ENCODE measurements at regions not wholly inside any gene's neighbourhood (a gene's known extent, or its start where the extent isn't known, plus 50 kb on each side); places are given as distances from the start of the nearest gene placed in this dataset.

- Mint-ChIP-seq H3K36me3 (ENCODE audit: low read depth) (no peaks in the 10 kb centered on the region), H3K9me3 (no peaks in the 10 kb centered on the region), H3K4me3 (no peak overlapping the region), H3K4me1 (no peaks in the 10 kb centered on the region), H3K27me3 (ENCODE audit: low read depth) (no peaks in the 10 kb centered on the region), H3K27ac (ENCODE audit: unreplicated experiment) (no peak overlapping the region)
- DNase-seq (ENCODE audit: low read depth, low spot score) = no peak
- TF ChIP-seq CTCF (conservative IDR thresholded peaks at IDR 0.05) = no peak
These were observed 1161.2 kb upstream of the SEL1L start for GRCh38 chr14:82694820-82695219.

- H3K27me3 Mint-ChIP-seq (ENCODE audit: low read depth) = no peaks in the 10 kb centered on the region
- no peak for DNase-seq (ENCODE audit: low read depth, low spot score)
- no peaks in the 10 kb centered on the region for H3K4me1 Mint-ChIP-seq
- peaks cover 13% of the 10 kb centered on the region for H3K9me3 Mint-ChIP-seq
- no peak overlapping the region for H3K4me3 Mint-ChIP-seq
- TF ChIP-seq CTCF (conservative IDR thresholded peaks at IDR 0.05) = no peak
- no peak overlapping the region for H3K27ac Mint-ChIP-seq (ENCODE audit: unreplicated experiment)
- peaks cover 22% of the 10 kb centered on the region for H3K36me3 Mint-ChIP-seq (ENCODE audit: low read depth)
These were observed 1170.6 kb upstream of the SEL1L start for GRCh38 chr14:82704218-82704617.

- Mint-ChIP-seq H3K27me3 (ENCODE audit: low read depth) (no peaks in the 10 kb centered on the region), H3K4me3 (no peak overlapping the region), H3K36me3 (ENCODE audit: low read depth) (peaks cover 8% of the 10 kb centered on the region), H3K9me3 (peaks cover 3% of the 10 kb centered on the region), H3K4me1 (no peaks in the 10 kb centered on the region), H3K27ac (ENCODE audit: unreplicated experiment) (no peak overlapping the region)
- peak; percentile 60 for DNase-seq (ENCODE audit: low read depth, low spot score)
- peak; percentile 81 for TF ChIP-seq CTCF (conservative IDR thresholded peaks at IDR 0.05)
These were observed 1176.7 kb upstream of the SEL1L start for GRCh38 chr14:82710267-82710841.

GRCh38 chr14:82719617-82720016, 1186.0 kb upstream of the SEL1L start:
- no peak for TF ChIP-seq CTCF (conservative IDR thresholded peaks at IDR 0.05)
- no peak overlapping the region for H3K4me3 Mint-ChIP-seq
- no peaks in the 10 kb centered on the region for H3K4me1 Mint-ChIP-seq
- no peaks in the 10 kb centered on the region for H3K36me3 Mint-ChIP-seq (ENCODE audit: low read depth)
- no peak overlapping the region for H3K27ac Mint-ChIP-seq (ENCODE audit: unreplicated experiment)
- no peaks in the 10 kb centered on the region for H3K9me3 Mint-ChIP-seq
- H3K27me3 Mint-ChIP-seq (ENCODE audit: low read depth) = no peaks in the 10 kb centered on the region
- no peak for DNase-seq (ENCODE audit: low read depth, low spot score)

GRCh38 chr14:82720431-82720830, 1186.8 kb upstream of the SEL1L start:
- H3K4me1 Mint-ChIP-seq = no peaks in the 10 kb centered on the region
- H3K27me3 Mint-ChIP-seq (ENCODE audit: low read depth) = no peaks in the 10 kb centered on the region
- peak overlapping the region; percentile 92 for H3K27ac Mint-ChIP-seq (ENCODE audit: unreplicated experiment)
- H3K36me3 Mint-ChIP-seq (ENCODE audit: low read depth) = no peaks in the 10 kb centered on the region
- no peak for TF ChIP-seq CTCF (conservative IDR thresholded peaks at IDR 0.05)
- no peak overlapping the region for H3K4me3 Mint-ChIP-seq
- H3K9me3 Mint-ChIP-seq = peaks cover 3% of the 10 kb centered on the region
- DNase-seq (ENCODE audit: low read depth, low spot score) = no peak
